DMS79 (cell line): ENCODE measurements at regions not wholly inside any gene's neighbourhood (a gene's known extent, or its start where the extent isn't known, plus 50 kb on each side); places are given as distances from the start of the nearest gene placed in this dataset.

ENCODE experiments used
- DNase-seq: peaks from one replicate; lab custom pipeline; 2025; lab: John Stamatoyannopoulos, UW

- no peak for DNase-seq
These were observed 503.8 kb downstream of the TFAP2B start for GRCh38 chr6:51322505-51322904.

- peak; percentile 31 for DNase-seq
These were observed 504.4 kb downstream of the TFAP2B start for GRCh38 chr6:51323056-51323455.

GRCh38 chr6:51330971-51331370 lies 512.3 kb downstream of the TFAP2B start:
- no peak for DNase-seq

GRCh38 chr6:51335543-51335942 lies 516.9 kb downstream of the TFAP2B start:
- no peak for DNase-seq

- DNase-seq = no peak
These were observed 517.5 kb downstream of the TFAP2B start for GRCh38 chr6:51336185-51336584.

DNA sequence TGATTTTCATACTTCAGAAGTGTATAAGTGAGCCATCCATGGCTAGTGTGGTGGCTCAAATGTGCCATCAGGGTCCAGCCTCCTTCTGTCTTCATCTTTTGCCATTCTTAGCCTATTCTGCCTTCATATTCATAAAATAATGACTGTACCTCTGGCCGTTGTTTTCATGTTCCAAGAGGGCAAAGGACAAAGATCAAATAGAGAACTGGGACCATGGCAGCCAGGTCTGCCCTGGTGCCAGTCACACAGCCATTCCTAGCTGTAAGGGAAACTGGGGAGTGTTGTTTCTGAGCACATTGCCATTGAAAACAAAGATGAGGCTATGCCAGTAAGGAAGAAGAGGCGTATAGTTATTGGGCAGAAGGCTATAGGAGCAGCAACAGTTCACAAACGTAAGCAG lies 518.6 kb downstream of the TFAP2B start:
- no peak for DNase-seq

GRCh38 chr6:51339108-51339507 lies 520.4 kb downstream of the TFAP2B start:
- no peak for DNase-seq

- DNase-seq = no peak
These were observed 521.1 kb downstream of the TFAP2B start for GRCh38 chr6:51339728-51340127.

GRCh38 chr6:51342393-51342792 lies 523.7 kb downstream of the TFAP2B start:
- DNase-seq = no peak

- no peak for DNase-seq
These were observed 531.2 kb downstream of the TFAP2B start for GRCh38 chr6:51349857-51350256.

GRCh38 chr6:51350308-51350904 lies 531.7 kb downstream of the TFAP2B start:
- no peak for DNase-seq

DNA sequence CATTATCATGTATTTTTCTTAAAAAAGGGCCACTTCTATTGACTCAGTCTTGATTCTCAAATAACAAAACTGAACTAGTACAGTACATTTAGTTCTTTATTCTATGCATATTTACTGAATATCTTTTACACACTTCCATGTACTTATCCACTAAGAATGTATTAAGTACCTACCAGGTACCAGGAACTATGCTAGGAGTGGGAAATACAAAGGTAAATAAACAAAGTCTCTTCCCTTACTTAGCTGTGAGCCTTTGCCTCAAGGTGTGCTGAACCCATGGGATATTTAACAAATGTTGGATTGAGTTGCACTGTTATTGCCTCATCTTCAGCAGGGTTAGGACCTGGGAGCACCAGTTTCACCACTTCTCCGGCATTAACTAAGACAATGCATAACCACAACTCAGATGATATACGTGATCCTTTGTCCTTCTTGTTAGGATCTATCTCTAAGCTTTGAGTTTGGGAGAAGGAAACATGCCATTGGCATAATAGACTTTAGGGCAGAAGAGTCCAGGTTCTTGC lies 533.9 kb downstream of the TFAP2B start:
- no peak for DNase-seq

DNA sequence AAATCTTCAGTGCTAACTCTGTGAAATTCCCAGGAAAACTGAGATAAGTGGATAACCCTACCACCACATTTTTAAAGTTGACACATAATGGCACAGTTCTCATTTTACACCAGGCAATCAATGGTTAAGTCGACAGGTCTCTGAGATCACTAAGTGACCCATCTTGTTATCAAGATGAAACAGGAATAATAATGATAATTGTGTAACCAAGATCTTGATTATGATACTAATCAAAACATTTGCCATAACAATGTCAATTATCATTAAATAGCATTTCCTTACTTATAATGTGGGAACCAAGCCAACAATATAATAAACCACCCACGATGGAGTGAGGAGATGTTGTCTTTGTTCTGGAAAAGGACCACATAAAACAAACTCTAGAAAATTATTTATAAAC lies 541.6 kb downstream of the TFAP2B start:
- no peak for DNase-seq

- no peak for DNase-seq
These were observed 546.9 kb downstream of the TFAP2B start for GRCh38 chr6:51365566-51365965.

DNA sequence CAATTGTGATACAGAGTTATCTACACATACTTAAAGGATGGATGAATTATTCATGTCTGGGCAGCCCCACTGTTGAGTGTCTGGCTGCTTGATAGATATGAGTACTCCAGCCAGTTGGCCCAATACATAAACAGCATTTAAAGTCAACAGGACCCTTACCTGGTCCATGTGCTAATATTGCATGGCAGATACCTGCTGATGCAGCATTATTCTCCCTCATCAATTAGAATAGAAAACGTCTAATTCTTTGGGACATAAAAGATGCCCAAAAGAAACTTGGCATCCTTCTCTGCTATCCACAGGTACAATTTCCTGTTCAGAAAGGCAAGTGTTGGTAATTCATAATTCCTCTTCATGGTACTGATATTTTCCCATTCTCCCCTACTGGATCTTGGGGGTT lies 550.8 kb downstream of the TFAP2B start:
- no peak for DNase-seq

DNA sequence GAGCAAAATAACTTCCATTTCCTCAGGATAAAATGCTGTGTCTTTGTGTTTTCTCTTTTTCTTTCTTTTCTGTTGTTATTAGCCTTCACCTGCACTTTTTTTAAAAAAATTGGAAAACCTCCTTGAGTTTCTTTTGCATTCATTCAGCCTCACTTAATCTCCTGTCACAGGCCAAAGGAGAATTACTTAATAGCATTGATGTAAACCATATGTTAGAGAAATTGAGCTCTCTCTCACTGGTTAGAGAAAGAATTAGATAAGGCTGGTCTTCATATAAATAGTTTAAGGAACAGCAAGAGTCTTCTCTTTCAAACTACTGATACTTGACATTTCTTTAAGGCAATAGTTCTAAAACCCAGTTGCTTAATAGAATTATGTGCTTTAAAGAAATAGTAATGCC lies 564.2 kb downstream of the TFAP2B start:
- no peak for DNase-seq

- no peak for DNase-seq
These were observed 566.1 kb downstream of the TFAP2B start for GRCh38 chr6:51384736-51385135.

DNA sequence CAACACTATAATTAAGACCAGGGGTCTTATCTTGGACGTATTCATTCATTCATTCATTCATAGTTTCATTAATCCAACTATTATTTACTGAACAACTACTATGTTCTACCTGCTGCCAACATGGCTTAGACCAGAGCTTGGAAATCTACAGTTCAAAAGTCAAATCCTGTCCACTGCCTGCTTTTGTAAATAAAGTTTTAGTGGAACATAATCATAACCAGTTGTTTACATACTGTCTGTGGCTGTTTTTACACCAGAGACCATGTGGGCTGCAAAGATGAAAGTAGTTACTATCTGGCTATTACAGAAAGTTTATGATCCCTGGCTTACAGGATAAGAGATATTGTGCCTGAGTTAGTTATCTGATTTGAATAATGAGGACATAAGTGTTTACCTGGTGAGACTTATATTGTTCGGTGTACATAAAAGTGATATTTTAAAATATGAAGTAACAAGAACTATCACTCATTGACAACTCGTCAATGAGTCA lies 567.7 kb downstream of the TFAP2B start:
- no peak for DNase-seq

DNA sequence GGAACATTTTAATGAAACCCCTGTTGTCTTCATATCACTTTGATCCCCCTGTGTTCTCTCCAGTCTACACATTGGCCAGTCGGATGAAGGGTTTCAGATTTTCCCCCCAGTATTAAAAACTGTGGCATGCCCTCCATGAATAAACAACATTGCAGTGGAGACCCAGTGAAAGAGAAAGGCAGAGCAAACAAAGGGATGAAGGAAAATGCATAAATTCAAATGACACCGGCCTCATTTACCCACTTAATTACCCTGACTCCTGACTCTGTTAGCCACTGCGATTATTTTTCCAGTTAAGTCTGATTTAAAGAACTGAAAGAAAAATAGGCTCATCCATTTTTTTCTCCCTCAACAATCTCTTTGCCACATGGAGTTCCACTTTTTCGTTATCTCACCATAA lies 569.2 kb downstream of the TFAP2B start:
- no peak for DNase-seq

DNA sequence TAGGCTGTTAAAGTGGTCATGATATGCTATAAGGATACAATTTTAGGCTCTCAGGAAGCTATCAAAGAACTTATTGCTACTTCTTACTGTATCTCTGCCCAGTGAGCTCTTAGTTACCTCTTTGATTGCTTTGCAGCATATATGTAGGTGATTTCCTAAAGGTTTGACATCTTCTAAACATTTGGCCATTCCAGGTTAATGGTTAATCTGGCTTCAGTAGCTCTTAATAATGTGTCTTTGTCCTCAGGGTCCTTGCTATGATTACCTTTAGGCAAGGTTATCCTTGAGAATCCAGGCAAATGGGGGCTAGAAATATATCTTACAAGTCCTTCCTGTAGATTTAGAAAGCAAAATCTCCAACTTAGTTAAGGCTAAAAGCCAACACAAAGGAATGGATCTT lies 575.4 kb downstream of the TFAP2B start:
- DNase-seq = no peak

- no peak for DNase-seq
These were observed 577.9 kb downstream of the TFAP2B start for GRCh38 chr6:51396583-51396982.

GRCh38 chr6:51398064-51398705 lies 579.5 kb downstream of the TFAP2B start:
- DNase-seq = peak; percentile 61

- no peak for DNase-seq
These were observed 580.1 kb downstream of the TFAP2B start for GRCh38 chr6:51398793-51399192.

DNA sequence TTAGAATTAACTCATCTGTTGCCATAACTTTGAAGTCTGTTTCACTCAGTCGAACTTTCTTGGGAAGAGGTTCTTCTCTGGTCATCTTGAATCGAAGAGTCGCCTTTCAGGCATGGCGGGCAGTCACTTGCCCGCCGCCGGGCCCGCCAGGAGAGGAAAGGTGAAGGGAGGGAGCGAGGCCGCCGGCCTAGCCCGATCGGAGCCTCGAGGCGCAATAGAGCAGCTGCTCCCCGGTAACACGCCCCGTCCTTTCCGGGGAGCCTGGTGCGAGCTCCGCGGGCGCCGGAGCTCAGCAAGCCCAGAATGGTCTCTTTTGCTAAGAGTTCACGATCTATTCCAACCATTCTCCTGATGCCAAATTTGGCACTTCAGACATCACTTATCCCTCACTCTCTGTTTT lies 591.8 kb downstream of the TFAP2B start:
- DNase-seq = no peak
